ENCODE measurements at regions not wholly inside any gene's neighbourhood (a gene's known extent, or its start where the extent isn't known, plus 50 kb on each side); places are given as distances from the start of the nearest gene placed in this dataset.

GRCh38 chr3:87982421-87982820 is 76.4 kb downstream of the CGGBP1 start:
- Histone ChIP-seq H3K36me3 (no peaks in the 10 kb centered on the region), H3K27ac (no peak overlapping the region), H3K4me1 (ENCODE audit: control insufficient read depth in 1 of 2, insufficient read depth in 1 of 2, low read depth in 1 of 2, low read length in 1 of 2) (no peaks in the 10 kb centered on the region), H3K9me3 (no peaks in the 10 kb centered on the region), H3K4me3 (ENCODE audit: low read depth in 1 of 2, low read length in 1 of 2) (no peak overlapping the region), H3K27me3 (no peaks in the 10 kb centered on the region)
- no peak for TF ChIP-seq CTCF (IDR thresholded peaks at IDR 0.05)

DNA sequence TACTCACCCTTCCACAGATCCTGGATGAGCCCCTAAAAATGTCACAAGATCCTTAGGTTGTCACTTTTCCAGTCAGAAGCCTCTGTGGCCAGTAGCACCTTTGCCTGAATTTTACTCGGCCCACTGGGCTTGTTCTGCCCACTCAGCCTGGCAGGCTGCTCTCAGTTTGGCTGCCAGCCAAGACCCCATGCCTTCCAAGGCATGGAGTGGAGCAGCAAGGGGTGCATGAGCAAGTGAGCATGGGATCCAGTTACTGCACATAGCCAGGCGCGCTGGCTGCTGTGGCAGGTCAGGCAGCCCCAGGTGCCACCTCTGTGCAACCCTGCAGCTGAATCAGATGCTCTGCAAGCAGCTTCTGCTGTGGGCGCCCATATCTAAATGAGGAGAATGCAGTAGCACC is 79.3 kb downstream of the CGGBP1 start:
- Histone ChIP-seq H3K36me3 (no peaks in the 10 kb centered on the region), H3K27me3 (no peaks in the 10 kb centered on the region), H3K9me3 (no peaks in the 10 kb centered on the region), H3K4me3 (ENCODE audit: low read depth in 1 of 2, low read length in 1 of 2) (no peak overlapping the region), H3K27ac (no peak overlapping the region), H3K4me1 (ENCODE audit: control insufficient read depth in 1 of 2, insufficient read depth in 1 of 2, low read depth in 1 of 2, low read length in 1 of 2) (no peaks in the 10 kb centered on the region)
- TF ChIP-seq CTCF (IDR thresholded peaks at IDR 0.05), result no peak

- no peaks in the 10 kb centered on the region for H3K4me1 ChIP-seq (ENCODE audit: control insufficient read depth in 1 of 2, insufficient read depth in 1 of 2, low read depth in 1 of 2, low read length in 1 of 2)
- no peaks in the 10 kb centered on the region for H3K9me3 ChIP-seq
- no peak overlapping the region for H3K4me3 ChIP-seq (ENCODE audit: low read depth in 1 of 2, low read length in 1 of 2)
- H3K27me3 ChIP-seq, result no peaks in the 10 kb centered on the region
- H3K27ac ChIP-seq, result no peak overlapping the region
- no peaks in the 10 kb centered on the region for H3K36me3 ChIP-seq
- TF ChIP-seq CTCF (IDR thresholded peaks at IDR 0.05), result no peak
These were observed 81.0 kb downstream of the CGGBP1 start for GRCh38 chr3:87977765-87978164.

DNA sequence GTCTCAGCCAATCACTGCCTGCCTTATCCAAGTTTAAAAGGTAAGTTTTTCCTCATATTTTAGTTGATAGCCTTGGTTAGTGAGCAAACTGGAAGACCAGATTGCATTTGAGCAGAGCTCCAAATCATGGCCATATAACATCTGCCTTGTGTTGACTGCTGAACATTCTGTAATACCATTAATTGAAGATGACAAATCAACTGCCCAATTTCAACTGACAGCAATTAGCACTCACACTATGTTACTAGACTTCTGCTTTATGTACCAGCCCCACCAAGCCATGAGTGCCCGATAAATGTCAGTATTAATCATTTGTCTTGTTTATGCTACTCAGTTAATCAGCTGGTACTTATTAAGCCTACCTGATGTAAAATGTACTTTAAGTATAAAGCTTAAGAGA is 83.1 kb downstream of the CGGBP1 start:
- no peaks in the 10 kb centered on the region for H3K36me3 ChIP-seq
- no peak overlapping the region for H3K4me3 ChIP-seq (ENCODE audit: low read depth in 1 of 2, low read length in 1 of 2)
- H3K9me3 ChIP-seq, result no peaks in the 10 kb centered on the region
- H3K4me1 ChIP-seq (ENCODE audit: control insufficient read depth in 1 of 2, insufficient read depth in 1 of 2, low read depth in 1 of 2, low read length in 1 of 2), result no peaks in the 10 kb centered on the region
- no peak for TF ChIP-seq CTCF (IDR thresholded peaks at IDR 0.05)
- H3K27me3 ChIP-seq, result no peaks in the 10 kb centered on the region
- H3K27ac ChIP-seq, result no peak overlapping the region

GRCh38 chr3:87973906-87974305 is 84.9 kb downstream of the CGGBP1 start:
- Histone ChIP-seq H3K27ac (no peak overlapping the region), H3K27me3 (no peaks in the 10 kb centered on the region), H3K36me3 (no peaks in the 10 kb centered on the region), H3K4me1 (ENCODE audit: control insufficient read depth in 1 of 2, insufficient read depth in 1 of 2, low read depth in 1 of 2, low read length in 1 of 2) (no peaks in the 10 kb centered on the region), H3K9me3 (no peaks in the 10 kb centered on the region), H3K4me3 (ENCODE audit: low read depth in 1 of 2, low read length in 1 of 2) (no peak overlapping the region)
- TF ChIP-seq CTCF (IDR thresholded peaks at IDR 0.05), result no peak

DNA sequence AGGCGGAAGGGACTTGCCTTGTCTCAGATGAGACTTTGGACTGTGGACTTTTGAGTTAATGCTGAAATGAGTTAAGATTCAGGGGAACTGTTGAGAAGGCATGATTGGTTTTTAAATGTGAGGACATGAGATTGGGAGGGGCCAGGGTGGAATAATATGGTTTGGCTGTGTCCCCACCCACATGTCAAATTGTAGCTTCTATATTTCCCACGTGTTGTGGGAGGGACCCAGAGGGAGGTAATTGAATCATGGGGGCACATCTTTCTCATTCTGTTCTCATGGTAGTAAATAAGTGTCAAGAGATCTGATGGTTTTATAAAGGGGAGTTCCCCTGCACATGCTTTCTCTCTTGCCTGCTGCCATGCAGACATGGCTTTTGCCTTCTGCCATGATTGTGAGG is 89.2 kb downstream of the CGGBP1 start:
- Histone ChIP-seq H3K27ac (no peak overlapping the region), H3K4me3 (ENCODE audit: low read depth in 1 of 2, low read length in 1 of 2) (no peak overlapping the region), H3K9me3 (no peaks in the 10 kb centered on the region), H3K36me3 (no peaks in the 10 kb centered on the region), H3K4me1 (ENCODE audit: control insufficient read depth in 1 of 2, insufficient read depth in 1 of 2, low read depth in 1 of 2, low read length in 1 of 2) (no peaks in the 10 kb centered on the region), H3K27me3 (no peaks in the 10 kb centered on the region)
- TF ChIP-seq CTCF (IDR thresholded peaks at IDR 0.05), result no peak
